ENCODE measurements at regions not wholly inside any gene's neighbourhood (a gene's known extent, or its start where the extent isn't known, plus 50 kb on each side); places are given as distances from the start of the nearest gene placed in this dataset.

GRCh38 chr12:30845676-30846075, 80.9 kb upstream of the TSPAN11 start:
- peaks cover 4% of the 10 kb centered on the region for H3K27me3 Mint-ChIP-seq (ENCODE audit: insufficient read depth)
- peaks cover 16% of the 10 kb centered on the region for H3K4me1 Mint-ChIP-seq
- H3K4me3 ChIP-seq (ENCODE audit: low read length), result no peak overlapping the region
- no peaks in the 10 kb centered on the region for H3K9me3 ChIP-seq (ENCODE audit: control insufficient read depth, low read length)
- peaks cover 7% of the 10 kb centered on the region for H3K4me1 ChIP-seq (ENCODE audit: control insufficient read depth, insufficient read depth, low read length)
- no peak overlapping the region for H3K9ac ChIP-seq (ENCODE audit: extremely low read depth, low read length, poor library complexity, severe bottlenecking)
- WGBS, 2 experiments (ENCODE audit: insufficient coverage in 1 of 2, insufficient read length in 1 of 2), result 92% methylated on average over 4 to 5 of the region's 5 CpGs
- TF ChIP-seq, protein P1, sequence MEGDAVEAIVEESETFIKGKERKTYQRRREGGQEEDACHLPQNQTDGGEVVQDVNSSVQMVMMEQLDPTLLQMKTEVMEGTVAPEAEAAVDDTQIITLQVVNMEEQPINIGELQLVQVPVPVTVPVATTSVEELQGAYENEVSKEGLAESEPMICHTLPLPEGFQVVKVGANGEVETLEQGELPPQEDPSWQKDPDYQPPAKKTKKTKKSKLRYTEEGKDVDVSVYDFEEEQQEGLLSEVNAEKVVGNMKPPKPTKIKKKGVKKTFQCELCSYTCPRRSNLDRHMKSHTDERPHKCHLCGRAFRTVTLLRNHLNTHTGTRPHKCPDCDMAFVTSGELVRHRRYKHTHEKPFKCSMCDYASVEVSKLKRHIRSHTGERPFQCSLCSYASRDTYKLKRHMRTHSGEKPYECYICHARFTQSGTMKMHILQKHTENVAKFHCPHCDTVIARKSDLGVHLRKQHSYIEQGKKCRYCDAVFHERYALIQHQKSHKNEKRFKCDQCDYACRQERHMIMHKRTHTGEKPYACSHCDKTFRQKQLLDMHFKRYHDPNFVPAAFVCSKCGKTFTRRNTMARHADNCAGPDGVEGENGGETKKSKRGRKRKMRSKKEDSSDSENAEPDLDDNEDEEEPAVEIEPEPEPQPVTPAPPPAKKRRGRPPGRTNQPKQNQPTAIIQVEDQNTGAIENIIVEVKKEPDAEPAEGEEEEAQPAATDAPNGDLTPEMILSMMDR (conservative IDR thresholded peaks at IDR 0.05), result no peak
- no peaks in the 10 kb centered on the region for H3K36me3 Mint-ChIP-seq (ENCODE audit: low read depth)
- H3K27me3 ChIP-seq (ENCODE audit: control insufficient read depth, insufficient read depth, low read length, poor library complexity, severe bottlenecking), result no peaks in the 10 kb centered on the region
- peaks cover 2% of the 10 kb centered on the region for H3K9me3 Mint-ChIP-seq
- H3K4me3 Mint-ChIP-seq, result no peak overlapping the region
- DNase-seq, result peak; percentile 28
- H3K27ac ChIP-seq (ENCODE audit: low read depth, low read length), result no peak overlapping the region
- H3K36me3 ChIP-seq (ENCODE audit: control insufficient read depth, insufficient read depth, low read length), result no peaks in the 10 kb centered on the region
- no peak overlapping the region for H3K27ac Mint-ChIP-seq

DNA sequence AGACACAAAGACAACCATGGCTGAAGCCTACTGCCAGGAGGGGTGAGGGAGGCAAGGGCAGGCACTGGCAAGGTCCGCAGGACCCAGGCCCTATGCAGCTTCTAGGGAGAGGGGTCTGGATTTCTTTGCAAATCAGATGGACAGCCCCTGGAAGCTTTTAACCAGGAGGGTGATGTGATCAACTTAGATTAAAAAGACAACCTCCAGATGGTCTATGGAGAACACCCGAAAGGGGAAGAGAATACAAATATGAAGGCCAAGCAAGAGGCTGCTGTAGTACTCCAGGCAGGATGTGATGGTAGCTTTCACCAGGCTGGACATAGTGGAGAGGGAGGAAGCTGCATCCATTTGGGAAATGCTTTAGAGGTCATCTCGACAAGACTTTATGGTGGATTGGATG, 83.3 kb upstream of the TSPAN11 start:
- H3K36me3 ChIP-seq (ENCODE audit: control insufficient read depth, insufficient read depth, low read length), result no peaks in the 10 kb centered on the region
- TF ChIP-seq, protein P1 (conservative IDR thresholded peaks at IDR 0.05), result no peak
- no peak overlapping the region for H3K9ac ChIP-seq (ENCODE audit: extremely low read depth, low read length, poor library complexity, severe bottlenecking)
- Mint-ChIP-seq H3K36me3 (ENCODE audit: low read depth) (no peaks in the 10 kb centered on the region), H3K27me3 (ENCODE audit: insufficient read depth) (peaks cover 4% of the 10 kb centered on the region), H3K9me3 (peaks cover 2% of the 10 kb centered on the region), H3K27ac (no peak overlapping the region), H3K4me3 (no peak overlapping the region), H3K4me1 (peaks cover 26% of the 10 kb centered on the region)
- H3K4me3 ChIP-seq (ENCODE audit: low read length), result no peak overlapping the region
- peaks cover 7% of the 10 kb centered on the region for H3K4me1 ChIP-seq (ENCODE audit: control insufficient read depth, insufficient read depth, low read length)
- WGBS, 2 experiments (ENCODE audit: insufficient coverage in 1 of 2, insufficient read length in 1 of 2), result 91 to 100% methylated on average over 3 of the region's 3 CpGs
- no peak overlapping the region for H3K27ac ChIP-seq (ENCODE audit: low read depth, low read length)
- no peaks in the 10 kb centered on the region for H3K9me3 ChIP-seq (ENCODE audit: control insufficient read depth, low read length)
- no peaks in the 10 kb centered on the region for H3K27me3 ChIP-seq (ENCODE audit: control insufficient read depth, insufficient read depth, low read length, poor library complexity, severe bottlenecking)
- DNase-seq, result peak; percentile 30

- no peak for DNase-seq
- no peak overlapping the region for H3K4me3 Mint-ChIP-seq
- peaks cover 7% of the 10 kb centered on the region for H3K4me1 ChIP-seq (ENCODE audit: control insufficient read depth, insufficient read depth, low read length)
- 96 to 100% methylated on average over 2 to 3 of the region's 3 CpGs for WGBS, 2 experiments (ENCODE audit: insufficient coverage in 1 of 2, insufficient read length in 1 of 2)
- H3K4me3 ChIP-seq (ENCODE audit: low read length), result no peak overlapping the region
- H3K9ac ChIP-seq (ENCODE audit: extremely low read depth, low read length, poor library complexity, severe bottlenecking), result no peak overlapping the region
- no peak overlapping the region for H3K27ac ChIP-seq (ENCODE audit: low read depth, low read length)
- H3K27me3 ChIP-seq (ENCODE audit: control insufficient read depth, insufficient read depth, low read length, poor library complexity, severe bottlenecking), result no peaks in the 10 kb centered on the region
- H3K27me3 Mint-ChIP-seq (ENCODE audit: insufficient read depth), result peaks cover 4% of the 10 kb centered on the region
- peaks cover 26% of the 10 kb centered on the region for H3K4me1 Mint-ChIP-seq
- no peaks in the 10 kb centered on the region for H3K36me3 Mint-ChIP-seq (ENCODE audit: low read depth)
- H3K9me3 Mint-ChIP-seq, result peaks cover 2% of the 10 kb centered on the region
- H3K36me3 ChIP-seq (ENCODE audit: control insufficient read depth, insufficient read depth, low read length), result no peaks in the 10 kb centered on the region
- TF ChIP-seq, protein P1 (conservative IDR thresholded peaks at IDR 0.05), result no peak
- no peaks in the 10 kb centered on the region for H3K9me3 ChIP-seq (ENCODE audit: control insufficient read depth, low read length)
- no peak overlapping the region for H3K27ac Mint-ChIP-seq
These were observed 85.8 kb upstream of the TSPAN11 start for GRCh38 chr12:30840715-30841114.
